Stimulated activated CD8-positive, alpha-beta memory T cell treated with anti-CD3 and anti-CD28 coated beads, Interleukin-15, amount 100 ng/mL, for 24 hours (primary cell): ENCODE measurements at regions not wholly inside any gene's neighbourhood (a gene's known extent, or its start where the extent isn't known, plus 50 kb on each side); places are given as distances from the start of the nearest gene placed in this dataset.
"Not testable (repeated sequence)": the region's sequence is repeated elsewhere in the genome, so short reads cannot be mapped to it uniquely, and the experiment has no call there.

ENCODE experiments used
- DNase-seq: peaks from one replicate; pipeline ENCODE4 v3.0.0-alpha.2; 2020; ENCODE audit warnings: low read depth

GRCh38 chr17:72175787-72176515 is 55.1 kb downstream of the SOX9 start:
- no peak for DNase-seq

GRCh38 chr17:72176516-72176851 is 55.7 kb downstream of the SOX9 start:
- no peak for DNase-seq

GRCh38 chr17:72176951-72177660 is 56.3 kb downstream of the SOX9 start:
- DNase-seq, result no peak

- DNase-seq, result no peak
Observed at GRCh38 chr17:72177738-72178137, 56.9 kb downstream of the SOX9 start.

- DNase-seq, result no peak
Observed at GRCh38 chr17:72182371-72182873, 61.6 kb downstream of the SOX9 start.

GRCh38 chr17:72183194-72183685 is 62.4 kb downstream of the SOX9 start:
- DNase-seq, result no peak

GRCh38 chr17:72184805-72185204 is 64.0 kb downstream of the SOX9 start:
- no peak for DNase-seq

GRCh38 chr17:72185564-72185963 is 64.7 kb downstream of the SOX9 start:
- no peak for DNase-seq

GRCh38 chr17:72187556-72187955 is 66.7 kb downstream of the SOX9 start:
- DNase-seq, result no peak

GRCh38 chr17:72188801-72189200 is 68.0 kb downstream of the SOX9 start:
- no peak for DNase-seq

- no peak for DNase-seq
Observed at GRCh38 chr17:72189768-72190593, 69.2 kb downstream of the SOX9 start.

GRCh38 chr17:72191356-72191755 is 70.5 kb downstream of the SOX9 start:
- no peak for DNase-seq

GRCh38 chr17:72191921-72192799 is 71.3 kb downstream of the SOX9 start:
- no peak for DNase-seq

GRCh38 chr17:72192800-72193192 is 72.0 kb downstream of the SOX9 start:
- no peak for DNase-seq

GRCh38 chr17:72193391-72194106 is 72.7 kb downstream of the SOX9 start:
- DNase-seq, result no peak

- DNase-seq, result not testable (repeated sequence)
Observed at GRCh38 chr17:72194107-72194440, 73.3 kb downstream of the SOX9 start.

- no peak for DNase-seq
Observed at GRCh38 chr17:72199256-72199655, 78.4 kb downstream of the SOX9 start.

GRCh38 chr17:72204742-72205141 is 83.9 kb downstream of the SOX9 start:
- DNase-seq, result no peak

- DNase-seq, result no peak
Observed at GRCh38 chr17:72205357-72205756, 84.5 kb downstream of the SOX9 start.

GRCh38 chr17:72205822-72206221 is 85.0 kb downstream of the SOX9 start:
- no peak for DNase-seq

GRCh38 chr17:72206376-72206775 is 85.6 kb downstream of the SOX9 start:
- DNase-seq, result no peak
